Cardiac muscle cell (in vitro differentiated cells and primary cell): ENCODE measurements at regions not wholly inside any gene's neighbourhood (a gene's known extent, or its start where the extent isn't known, plus 50 kb on each side); places are given as distances from the start of the nearest gene placed in this dataset.

ENCODE experiments used
- DNase-seq, 2 donors: peaks; one replicate each; pipeline versions ENCODE4 v3.0.0 to v3.0.0-alpha.2; 2010 to 2017; ENCODE audit warnings: low read depth in 1 of 2, low spot score in 1 of 2
- H3K27ac ChIP-seq: fragments of 200-600 bp; sonication (generic); 2 replicates; pipeline ENCODE4 v1.5.1; 2016
- H3K27me3 ChIP-seq: fragments of 200-600 bp; sonication (generic); 2 replicates; pipeline ENCODE4 v1.6.0; 2016; ENCODE audit warnings: control low read depth
- H3K36me3 ChIP-seq: fragments of 200-600 bp; sonication (generic); 2 replicates; pipeline ENCODE4 v1.5.1; 2016; ENCODE audit warnings: control low read depth
- H3K4me1 ChIP-seq: fragments of 200-600 bp; sonication (generic); 2 replicates; pipeline ENCODE4 v1.8.1; 2017; ENCODE audit warnings: low read depth, mild to moderate bottlenecking, mixed run types
- H3K4me3 ChIP-seq: fragments of 200-600 bp; sonication (generic); 2 replicates; pipeline ENCODE4 v1.5.1; 2016; ENCODE audit warnings: mild to moderate bottlenecking
- H3K9me3 ChIP-seq: fragments of 200-600 bp; sonication (generic); 2 replicates; pipeline ENCODE4 v1.5.1; 2017; ENCODE audit warnings: low read depth, mild to moderate bottlenecking, control low read depth
- CTCF ChIP-seq: IDR thresholded peaks from 2 replicates; pipeline ENCODE4 v1.5.1; 2012; ENCODE audit warnings: low read depth, mild to moderate bottlenecking, low read length

- Histone ChIP-seq H3K4me1 (peaks cover 2% of the 10 kb centered on the region), H3K27me3 (no peaks in the 10 kb centered on the region), H3K27ac (no peak overlapping the region), H3K4me3 (no peak overlapping the region), H3K9me3 (no peaks in the 10 kb centered on the region), H3K36me3 (no peaks in the 10 kb centered on the region)
- no peak for TF ChIP-seq CTCF
- DNase-seq = peak in 1 of 2 donors; percentile 83
Measured at GRCh38 chr3:106589311-106589942, 720.6 kb upstream of the CBLB start.

- H3K27ac ChIP-seq = no peak overlapping the region
- no peaks in the 10 kb centered on the region for H3K4me1 ChIP-seq
- H3K36me3 ChIP-seq = no peaks in the 10 kb centered on the region
- H3K27me3 ChIP-seq = no peaks in the 10 kb centered on the region
- no peaks in the 10 kb centered on the region for H3K9me3 ChIP-seq
- H3K4me3 ChIP-seq = no peak overlapping the region
- TF ChIP-seq CTCF = no peak
- DNase-seq = no peak
Measured at GRCh38 chr3:106590216-106590615, 721.4 kb upstream of the CBLB start.

- H3K4me3 ChIP-seq = no peak overlapping the region
- DNase-seq = no peak
- no peaks in the 10 kb centered on the region for H3K27me3 ChIP-seq
- no peaks in the 10 kb centered on the region for H3K36me3 ChIP-seq
- no peaks in the 10 kb centered on the region for H3K9me3 ChIP-seq
- H3K4me1 ChIP-seq = no peaks in the 10 kb centered on the region
- no peak for TF ChIP-seq CTCF
- H3K27ac ChIP-seq = no peak overlapping the region
Measured at GRCh38 chr3:106593381-106593780, 724.6 kb upstream of the CBLB start.

- H3K9me3 ChIP-seq = no peaks in the 10 kb centered on the region
- TF ChIP-seq CTCF = peak; percentile 85
- H3K4me3 ChIP-seq = no peak overlapping the region
- H3K27ac ChIP-seq = no peak overlapping the region
- H3K27me3 ChIP-seq = no peaks in the 10 kb centered on the region
- H3K36me3 ChIP-seq = no peaks in the 10 kb centered on the region
- no peaks in the 10 kb centered on the region for H3K4me1 ChIP-seq
- DNase-seq = peak; percentile 83 to 95
Measured at GRCh38 chr3:106609666-106610301, 741.0 kb upstream of the CBLB start.

- Histone ChIP-seq H3K4me1 (no peaks in the 10 kb centered on the region), H3K4me3 (no peak overlapping the region), H3K27ac (no peak overlapping the region), H3K9me3 (no peaks in the 10 kb centered on the region), H3K27me3 (no peaks in the 10 kb centered on the region), H3K36me3 (no peaks in the 10 kb centered on the region)
- no peak for TF ChIP-seq CTCF
- DNase-seq = no peak
Measured at GRCh38 chr3:106610362-106610959, 741.6 kb upstream of the CBLB start.
